ENCODE measurements at regions not wholly inside any gene's neighbourhood (a gene's known extent, or its start where the extent isn't known, plus 50 kb on each side); places are given as distances from the start of the nearest gene placed in this dataset.

GRCh38 chr21:17727361-17727760 is 91.8 kb downstream of the C21orf91 start:
- no peak for DNase-seq (ENCODE audit: low spot score)
- Histone ChIP-seq H3K4me3 (no peak overlapping the region), H3K27ac (no peak overlapping the region)
- TF ChIP-seq, protein P1, sequence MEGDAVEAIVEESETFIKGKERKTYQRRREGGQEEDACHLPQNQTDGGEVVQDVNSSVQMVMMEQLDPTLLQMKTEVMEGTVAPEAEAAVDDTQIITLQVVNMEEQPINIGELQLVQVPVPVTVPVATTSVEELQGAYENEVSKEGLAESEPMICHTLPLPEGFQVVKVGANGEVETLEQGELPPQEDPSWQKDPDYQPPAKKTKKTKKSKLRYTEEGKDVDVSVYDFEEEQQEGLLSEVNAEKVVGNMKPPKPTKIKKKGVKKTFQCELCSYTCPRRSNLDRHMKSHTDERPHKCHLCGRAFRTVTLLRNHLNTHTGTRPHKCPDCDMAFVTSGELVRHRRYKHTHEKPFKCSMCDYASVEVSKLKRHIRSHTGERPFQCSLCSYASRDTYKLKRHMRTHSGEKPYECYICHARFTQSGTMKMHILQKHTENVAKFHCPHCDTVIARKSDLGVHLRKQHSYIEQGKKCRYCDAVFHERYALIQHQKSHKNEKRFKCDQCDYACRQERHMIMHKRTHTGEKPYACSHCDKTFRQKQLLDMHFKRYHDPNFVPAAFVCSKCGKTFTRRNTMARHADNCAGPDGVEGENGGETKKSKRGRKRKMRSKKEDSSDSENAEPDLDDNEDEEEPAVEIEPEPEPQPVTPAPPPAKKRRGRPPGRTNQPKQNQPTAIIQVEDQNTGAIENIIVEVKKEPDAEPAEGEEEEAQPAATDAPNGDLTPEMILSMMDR (IDR thresholded peaks at IDR 0.05) = no peak

DNA sequence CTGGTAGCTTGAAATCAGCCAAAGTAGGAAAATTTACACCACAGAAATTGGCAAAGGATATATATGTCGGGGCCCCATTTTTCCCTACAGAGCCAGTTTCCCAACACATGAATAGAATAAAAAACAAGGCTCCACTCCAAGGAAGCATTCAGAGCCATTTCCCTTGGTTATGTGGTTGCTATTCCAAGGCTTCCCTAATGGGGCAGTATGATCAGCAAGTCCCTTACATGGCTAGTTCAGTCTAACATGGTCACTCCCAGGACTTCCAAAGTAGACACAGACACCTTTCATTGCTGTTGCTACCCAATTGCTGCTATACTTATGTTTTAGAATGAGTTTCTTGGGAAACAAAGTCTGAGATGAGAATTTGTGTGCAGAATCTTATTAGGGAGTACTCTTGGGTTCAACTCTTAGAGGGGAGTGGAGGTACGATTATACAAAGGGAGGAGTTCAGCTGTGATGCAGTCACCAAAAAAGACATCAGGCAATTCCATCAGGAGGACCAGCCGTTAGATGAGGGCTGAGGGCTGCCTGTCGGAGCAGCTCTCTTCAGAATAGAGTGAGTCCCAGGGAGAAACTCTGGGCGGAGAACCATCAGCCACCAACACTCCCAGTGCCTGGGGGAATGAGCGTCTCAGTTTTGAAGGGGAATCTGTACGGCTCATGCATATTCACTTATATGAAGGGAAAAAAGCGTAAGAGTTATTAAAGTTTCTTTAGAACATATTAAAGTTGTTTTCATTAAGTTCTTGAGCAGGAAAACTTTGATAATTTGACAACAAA is 92.9 kb downstream of the C21orf91 start:
- DNase-seq (ENCODE audit: low spot score) = no peak
- Histone ChIP-seq H3K4me3 (no peak overlapping the region), H3K27ac (no peak overlapping the region)
- TF ChIP-seq, protein P1 (IDR thresholded peaks at IDR 0.05) = no peak

DNA sequence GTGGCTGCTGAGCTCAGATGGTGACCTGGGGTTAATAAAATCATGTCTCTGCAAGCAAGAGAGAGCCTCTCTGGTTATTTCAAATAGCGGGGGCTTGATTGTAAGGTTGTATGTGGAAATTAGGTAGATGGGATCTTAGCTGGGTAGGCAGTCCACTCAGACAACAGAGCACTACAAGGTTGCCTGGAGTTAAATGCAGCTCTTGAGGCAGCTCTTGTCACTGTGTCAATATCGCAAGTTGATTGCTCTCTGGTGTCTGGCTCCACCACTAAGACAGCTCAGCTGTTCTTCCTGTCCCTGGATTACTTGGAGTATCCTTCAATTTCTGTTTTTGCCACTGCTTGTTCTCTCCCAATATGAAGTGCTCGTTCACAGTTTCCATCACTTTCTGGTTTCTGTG is 93.8 kb downstream of the C21orf91 start:
- no peak for DNase-seq (ENCODE audit: low spot score)

GRCh38 chr21:17712887-17713286 is 100.2 kb upstream of the BTG3 start:
- TF ChIP-seq, protein P1 (IDR thresholded peaks at IDR 0.05) = no peak
- Histone ChIP-seq H3K4me3 (no peak overlapping the region), H3K27ac (no peak overlapping the region)
- DNase-seq (ENCODE audit: low spot score) = no peak

More for the DNA sequence above, 93.8 kb downstream of the C21orf91 start:
- Histone ChIP-seq H3K27ac (no peak overlapping the region), H3K4me3 (no peak overlapping the region)
- TF ChIP-seq, protein P1 (IDR thresholded peaks at IDR 0.05) = no peak

DNA sequence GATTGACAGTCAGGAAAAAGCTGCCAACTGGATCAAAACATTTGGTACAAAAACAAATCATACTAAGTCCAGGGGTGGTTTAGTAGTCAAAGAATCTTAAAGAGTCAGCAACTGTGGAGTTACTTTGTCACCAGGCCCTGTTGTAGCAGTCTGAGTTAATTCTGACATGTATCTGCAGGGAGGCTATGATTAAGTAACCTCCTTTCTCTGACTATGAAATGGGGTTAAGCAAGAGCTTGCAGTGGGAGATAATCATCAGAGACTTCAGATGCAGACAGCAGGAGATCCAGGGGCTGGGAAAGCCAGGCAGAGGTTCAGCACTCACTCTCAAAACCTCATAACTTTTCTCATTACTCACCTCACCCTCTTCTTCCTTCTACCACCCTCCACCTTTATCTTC is 99.2 kb upstream of the BTG3 start:
- H3K4me3 ChIP-seq = no peak overlapping the region
- TF ChIP-seq, protein P1 (IDR thresholded peaks at IDR 0.05) = no peak
- H3K27ac ChIP-seq = no peak overlapping the region
- no peak for DNase-seq (ENCODE audit: low spot score)

GRCh38 chr21:17709266-17709611 is 96.5 kb upstream of the BTG3 start:
- DNase-seq (ENCODE audit: low spot score) = no peak
- Histone ChIP-seq H3K4me3 (no peak overlapping the region), H3K27ac (no peak overlapping the region)
- TF ChIP-seq, protein P1 (IDR thresholded peaks at IDR 0.05) = no peak

DNA sequence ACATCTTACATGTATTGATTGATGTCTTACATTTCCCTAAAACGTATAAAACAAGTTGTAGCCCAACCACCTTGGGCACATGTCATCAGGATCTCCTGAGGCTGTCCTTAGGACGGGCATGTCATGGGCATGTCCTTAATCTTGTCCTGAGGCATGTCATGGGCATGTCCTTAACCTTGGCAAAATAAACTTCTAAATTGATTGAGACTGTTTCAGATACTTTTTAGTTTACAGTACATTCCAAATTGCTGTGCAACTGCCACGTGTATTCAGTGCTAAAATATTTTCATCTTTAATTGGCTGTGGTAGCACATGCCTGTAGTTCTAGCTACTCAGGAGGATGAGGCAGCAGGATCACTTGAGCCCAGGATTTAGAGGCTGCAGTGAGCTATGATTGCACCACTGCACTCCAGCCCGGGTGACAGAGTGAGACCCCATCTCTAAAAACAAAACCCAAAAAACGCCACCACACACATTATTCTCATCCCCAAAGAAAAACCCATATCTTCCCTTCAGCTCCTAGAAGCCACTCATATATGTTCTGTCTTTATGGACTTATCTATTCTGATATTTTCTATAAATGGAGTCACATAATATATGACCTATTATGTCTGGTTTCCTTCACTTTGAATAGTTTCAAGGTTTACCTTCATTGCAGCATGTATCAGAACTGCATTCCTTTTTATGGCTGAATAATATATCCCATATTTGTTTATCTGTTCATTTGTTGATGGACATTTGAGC is 96.0 kb upstream of the BTG3 start:
- no peak overlapping the region for H3K27ac ChIP-seq
- no peak overlapping the region for H3K4me3 ChIP-seq
- no peak for DNase-seq (ENCODE audit: low spot score)
- TF ChIP-seq, protein P1 (IDR thresholded peaks at IDR 0.05) = no peak
